OCI-LY7 (cell line): ENCODE measurements at regions not wholly inside any gene's neighbourhood (a gene's known extent, or its start where the extent isn't known, plus 50 kb on each side); places are given as distances from the start of the nearest gene placed in this dataset.

Experiments used
- CTCF ChIP-seq: fragments of 200-600 bp; sonication (generic); conservative IDR thresholded peaks from 2 replicates; pipeline ENCODE4 v1.5.1; 2014; ENCODE audit warnings: mild to moderate bottlenecking, antibody characterized with exemption, low read length, moderate library complexity, mixed read lengths
- EZH2phosphoT487 ChIP-seq: fragments of 200-600 bp; sonication (generic); IDR thresholded peaks from 2 replicates; pipeline ENCODE4 v1.6.1; 2018; ENCODE audit warnings: low read depth, borderline replicate concordance, mild to moderate bottlenecking, mixed run types, antibody characterized with exemption, low read length, moderate library complexity, mixed read lengths

GRCh38 chr2:181231151-181231550 is 226.0 kb upstream of the ITGA4 start:
- TF ChIP-seq CTCF (no peak), EZH2phosphoT487 (no peak)
